Astrocyte (in vitro differentiated cells and primary cell): ENCODE measurements at regions not wholly inside any gene's neighbourhood (a gene's known extent, or its start where the extent isn't known, plus 50 kb on each side); places are given as distances from the start of the nearest gene placed in this dataset.

Experiments used
- EZH2 ChIP-seq: IDR thresholded peaks from 2 replicates; pipeline ENCODE4 v1.6.1; 2012; ENCODE audit warnings: mild to moderate bottlenecking, low read length, inconsistent platforms; ENCODE audit not compliant: insufficient read depth
- TF ChIP-seq, protein P1 (sequence below): IDR thresholded peaks from 2 replicates; pipeline ENCODE4 v1.5.1; 2011; ENCODE audit warnings: low read depth, mild to moderate bottlenecking, inconsistent platforms, low read length, moderate library complexity; ENCODE audit not compliant: insufficient read depth

DNA sequence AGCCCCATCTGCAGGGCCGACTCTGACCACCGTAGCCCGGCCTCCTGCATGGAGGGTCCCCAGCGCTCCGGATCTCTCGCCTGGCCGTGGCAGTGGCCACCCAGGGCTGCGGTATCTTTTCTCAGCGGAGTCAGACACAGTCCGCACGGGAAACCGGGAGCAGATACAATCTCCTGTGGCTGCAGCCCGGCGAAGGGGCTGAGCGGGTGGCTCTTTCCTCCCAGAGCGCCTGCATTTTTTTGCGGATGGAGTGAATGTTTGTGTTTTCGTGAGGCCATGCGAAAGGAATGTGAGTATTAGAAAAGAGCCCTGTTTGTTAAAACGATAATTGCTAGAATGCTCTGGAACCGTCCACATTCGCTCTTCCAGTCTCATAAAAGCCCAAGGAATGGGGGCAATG, 53.4 kb upstream of the PTCH1 start:
- TF ChIP-seq, protein P1, sequence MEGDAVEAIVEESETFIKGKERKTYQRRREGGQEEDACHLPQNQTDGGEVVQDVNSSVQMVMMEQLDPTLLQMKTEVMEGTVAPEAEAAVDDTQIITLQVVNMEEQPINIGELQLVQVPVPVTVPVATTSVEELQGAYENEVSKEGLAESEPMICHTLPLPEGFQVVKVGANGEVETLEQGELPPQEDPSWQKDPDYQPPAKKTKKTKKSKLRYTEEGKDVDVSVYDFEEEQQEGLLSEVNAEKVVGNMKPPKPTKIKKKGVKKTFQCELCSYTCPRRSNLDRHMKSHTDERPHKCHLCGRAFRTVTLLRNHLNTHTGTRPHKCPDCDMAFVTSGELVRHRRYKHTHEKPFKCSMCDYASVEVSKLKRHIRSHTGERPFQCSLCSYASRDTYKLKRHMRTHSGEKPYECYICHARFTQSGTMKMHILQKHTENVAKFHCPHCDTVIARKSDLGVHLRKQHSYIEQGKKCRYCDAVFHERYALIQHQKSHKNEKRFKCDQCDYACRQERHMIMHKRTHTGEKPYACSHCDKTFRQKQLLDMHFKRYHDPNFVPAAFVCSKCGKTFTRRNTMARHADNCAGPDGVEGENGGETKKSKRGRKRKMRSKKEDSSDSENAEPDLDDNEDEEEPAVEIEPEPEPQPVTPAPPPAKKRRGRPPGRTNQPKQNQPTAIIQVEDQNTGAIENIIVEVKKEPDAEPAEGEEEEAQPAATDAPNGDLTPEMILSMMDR: no peak
- TF ChIP-seq EZH2: no peak
